HG03097 (cell line): ENCODE measurements at regions not wholly inside any gene's neighbourhood (a gene's known extent, or its start where the extent isn't known, plus 50 kb on each side); places are given as distances from the start of the nearest gene placed in this dataset.

Experiments used
- ATAC-seq: cut with Tn5 transposase; IDR thresholded peaks from one replicate; pipeline ENCODE4 v1.9.1; 2021; ENCODE audit not compliant: unreplicated experiment, low FRiP score

GRCh38 chr18:40751186-40751585, 1203.8 kb upstream of the PIK3C3 start:
- ATAC-seq = no peak

GRCh38 chr18:40739029-40739428, 1216.0 kb upstream of the PIK3C3 start:
- ATAC-seq = no peak

- ATAC-seq = no peak
Observed at GRCh38 chr18:40738321-40738880, 1216.6 kb upstream of the PIK3C3 start.

- ATAC-seq = no peak
Observed at GRCh38 chr18:40708726-40709125, 1246.3 kb upstream of the PIK3C3 start.

GRCh38 chr18:40707797-40708196, 1247.2 kb upstream of the PIK3C3 start:
- ATAC-seq = no peak

- no peak for ATAC-seq
Observed at GRCh38 chr18:40698129-40698528, 1256.9 kb upstream of the PIK3C3 start.

- no peak for ATAC-seq
Observed at GRCh38 chr18:40695526-40695925, 1259.5 kb upstream of the PIK3C3 start.

GRCh38 chr18:40692871-40693270, 1262.2 kb upstream of the PIK3C3 start:
- ATAC-seq = no peak

GRCh38 chr18:40690062-40690461, 1265.0 kb upstream of the PIK3C3 start:
- no peak for ATAC-seq

- ATAC-seq = no peak
Observed at GRCh38 chr18:40687399-40687798, 1267.6 kb upstream of the PIK3C3 start.

- no peak for ATAC-seq
Observed at GRCh38 chr18:40686836-40687235, 1268.2 kb upstream of the PIK3C3 start.

GRCh38 chr18:40685219-40685618, 1269.8 kb upstream of the PIK3C3 start:
- no peak for ATAC-seq

GRCh38 chr18:40678318-40678717, 1276.7 kb upstream of the PIK3C3 start:
- ATAC-seq = no peak

GRCh38 chr18:40676668-40677067, 1278.4 kb upstream of the PIK3C3 start:
- ATAC-seq = no peak

GRCh38 chr18:40673150-40673549, 1281.9 kb upstream of the PIK3C3 start:
- ATAC-seq = no peak

- no peak for ATAC-seq
Observed at GRCh38 chr18:40672590-40672989, 1282.4 kb upstream of the PIK3C3 start.

GRCh38 chr18:40670668-40671375, 1284.2 kb upstream of the PIK3C3 start:
- no peak for ATAC-seq

- ATAC-seq = no peak
Observed at GRCh38 chr18:40662898-40663437, 1292.1 kb upstream of the PIK3C3 start.

- no peak for ATAC-seq
Observed at GRCh38 chr18:40653682-40654081, 1301.4 kb upstream of the PIK3C3 start.

GRCh38 chr18:40652321-40652720, 1302.7 kb upstream of the PIK3C3 start:
- ATAC-seq = no peak

GRCh38 chr18:40651163-40651562, 1303.9 kb upstream of the PIK3C3 start:
- ATAC-seq = no peak

- no peak for ATAC-seq
Observed at GRCh38 chr18:40642692-40643229, 1312.3 kb upstream of the PIK3C3 start.
